ENCODE measurements at regions not wholly inside any gene's neighbourhood (a gene's known extent, or its start where the extent isn't known, plus 50 kb on each side); places are given as distances from the start of the nearest gene placed in this dataset.

DNA sequence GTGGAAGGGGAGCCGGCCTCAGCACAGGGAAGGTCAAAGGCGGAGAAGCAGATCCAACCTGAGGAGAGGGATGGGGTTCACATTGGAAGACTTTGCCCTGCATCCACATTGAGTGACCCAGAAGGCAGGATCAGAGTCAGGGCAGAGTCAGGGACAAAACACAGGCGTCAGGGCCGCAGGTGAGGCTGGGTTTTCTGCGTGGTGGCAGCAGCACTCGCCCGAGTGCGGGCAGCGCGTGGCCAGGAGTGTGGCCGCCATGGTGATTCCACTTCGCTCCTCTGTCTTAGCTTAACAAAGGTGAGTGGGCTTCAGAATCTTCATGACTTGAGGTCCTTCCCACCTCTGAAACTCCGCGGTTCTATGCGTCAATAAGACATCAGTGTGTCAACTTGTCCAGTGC lies 476.9 kb upstream of the SMIM21 start:
- no peak for TF ChIP-seq POLR2A (IDR thresholded peaks at IDR 0.05)
- TF ChIP-seq, protein P1, sequence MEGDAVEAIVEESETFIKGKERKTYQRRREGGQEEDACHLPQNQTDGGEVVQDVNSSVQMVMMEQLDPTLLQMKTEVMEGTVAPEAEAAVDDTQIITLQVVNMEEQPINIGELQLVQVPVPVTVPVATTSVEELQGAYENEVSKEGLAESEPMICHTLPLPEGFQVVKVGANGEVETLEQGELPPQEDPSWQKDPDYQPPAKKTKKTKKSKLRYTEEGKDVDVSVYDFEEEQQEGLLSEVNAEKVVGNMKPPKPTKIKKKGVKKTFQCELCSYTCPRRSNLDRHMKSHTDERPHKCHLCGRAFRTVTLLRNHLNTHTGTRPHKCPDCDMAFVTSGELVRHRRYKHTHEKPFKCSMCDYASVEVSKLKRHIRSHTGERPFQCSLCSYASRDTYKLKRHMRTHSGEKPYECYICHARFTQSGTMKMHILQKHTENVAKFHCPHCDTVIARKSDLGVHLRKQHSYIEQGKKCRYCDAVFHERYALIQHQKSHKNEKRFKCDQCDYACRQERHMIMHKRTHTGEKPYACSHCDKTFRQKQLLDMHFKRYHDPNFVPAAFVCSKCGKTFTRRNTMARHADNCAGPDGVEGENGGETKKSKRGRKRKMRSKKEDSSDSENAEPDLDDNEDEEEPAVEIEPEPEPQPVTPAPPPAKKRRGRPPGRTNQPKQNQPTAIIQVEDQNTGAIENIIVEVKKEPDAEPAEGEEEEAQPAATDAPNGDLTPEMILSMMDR (IDR thresholded peaks at IDR 0.05): no peak

All from adrenal gland (tissue), 5 donors.